Heart left ventricle (tissue), 13 donors: ENCODE measurements at regions not wholly inside any gene's neighbourhood (a gene's known extent, or its start where the extent isn't known, plus 50 kb on each side); places are given as distances from the start of the nearest gene placed in this dataset.

Experiments
- CTCF ChIP-seq, 12 donors: fragments of 200-600 bp; sonication (generic) in 4 of 12; IDR thresholded peaks; one replicate each; pipeline versions ENCODE4 v1.5.0 to v1.8.0; 2018 to 2022; ENCODE audit warnings: antibody characterized with exemption in 12 of 12, mild to moderate bottlenecking in 5 of 12
- POLR2A ChIP-seq, 2 donors: fragments of 450-650 bp; IDR thresholded peaks; one replicate each; pipeline ENCODE4 v1.6.1; 2017; ENCODE audit warnings: antibody characterized with exemption in 2 of 2, mild to moderate bottlenecking in 2 of 2, moderate library complexity in 2 of 2
- donor health status: ischemic (EF 13 %, LVEDD 7.1; RV severe dilation, severe dysfunction).
- donor health status: DM: no; HTN: yes; CAD: no.
- donor health status: DM: no; HTN: no; CAD: no.
- donor health status: ischemic (EF 25% LVEDD 6.9; RV normal size, moderate dysfunction).
- donor health status: ischemic (EF 25% LVEDD 5.7; RV mildly dilated, moderate dysfunction).
- donor health status: ischemic (EF 35%, LVEDD 5.7; RV mildly dilated, moderate dysfunction).
- donor health status: nonischemic (EF 11% LVEDD 7.7; RV severe dilation, severe dysfunction).
- donor health status: DM: yes; HTN: yes; CAD: no.
- donor health status: PGD.
- donor health status: ischemic (EF 29% LVEDD 5.4; RV normal size, mild dysfunction).
- donor health status: nonischemic (EF 23%, LVEDD 6.1; RV moderate dilation, normal function).

- no peak for TF ChIP-seq CTCF (IDR thresholded peaks at IDR 0.05)
- no peak for TF ChIP-seq POLR2A (IDR thresholded peaks at IDR 0.05)
These were observed 341.4 kb upstream of the PODXL start for GRCh38 chr7:131897790-131898165.
